HEK293T (cell line): ENCODE measurements at regions not wholly inside any gene's neighbourhood (a gene's known extent, or its start where the extent isn't known, plus 50 kb on each side); places are given as distances from the start of the nearest gene placed in this dataset.

Experiments
- CTCF ChIA-PET: fragments of 350-600 bp; formaldehyde crosslinking; extraction: SDS; loops from one replicate; lab custom pipeline; 2021; ENCODE audit warnings: antibody characterized with exemption, inconsistent platforms; lab: Yijun Ruan, JAX
- POLR2A ChIA-PET: fragments of 350-600 bp; formaldehyde crosslinking; extraction: SDS; loops from one replicate; lab custom pipeline; 2020; ENCODE audit warnings: antibody characterized with exemption, inconsistent platforms; lab: Yijun Ruan, JAX
- DNase-seq: peaks from one replicate; pipeline ENCODE4 v3.0.0; 2012; ENCODE audit warnings: mixed read lengths; ENCODE audit errors: extremely low spot score
- ARNT ChIP-seq: fragments of 450-650 bp; IDR thresholded peaks from 2 replicates; pipeline ENCODE4 v1.6.1; 2017; ENCODE audit warnings: mild to moderate bottlenecking
- BHLHE40 ChIP-seq: fragments of 450-650 bp; IDR thresholded peaks from 2 replicates; pipeline ENCODE4 v1.6.1; 2016; ENCODE audit warnings: mild to moderate bottlenecking, moderate library complexity, borderline replicate concordance
- CTBP1 ChIP-seq: fragments of 450-650 bp; IDR thresholded peaks from 2 replicates; pipeline ENCODE4 v1.6.1; 2016; ENCODE audit warnings: borderline replicate concordance
- ELF4 ChIP-seq: fragments of 450-650 bp; IDR thresholded peaks from 2 replicates; pipeline ENCODE4 v1.6.1; 2017; ENCODE audit warnings: antibody characterized with exemption
- FOXA1 ChIP-seq: fragments of 450-650 bp; IDR thresholded peaks from 2 replicates; pipeline ENCODE4 v1.6.1; 2016; ENCODE audit warnings: mild to moderate bottlenecking
- FOXK2 ChIP-seq: fragments of 450-650 bp; IDR thresholded peaks from 2 replicates; pipeline ENCODE4 v1.6.1; 2016; ENCODE audit warnings: mild to moderate bottlenecking
- FOXM1 ChIP-seq: fragments of 450-650 bp; IDR thresholded peaks from 2 replicates; pipeline ENCODE4 v1.6.1; 2017; ENCODE audit warnings: mild to moderate bottlenecking, borderline replicate concordance
- HDGF ChIP-seq: fragments of 450-650 bp; IDR thresholded peaks from 2 replicates; pipeline ENCODE4 v1.6.1; 2017; ENCODE audit warnings: antibody characterized with exemption, borderline replicate concordance
- L3MBTL2 ChIP-seq: fragments of 450-650 bp; conservative IDR thresholded peaks from 2 replicates; pipeline ENCODE4 v1.6.1; 2016; ENCODE audit warnings: mild to moderate bottlenecking
- LEF1 ChIP-seq: fragments of 450-650 bp; IDR thresholded peaks from 2 replicates; pipeline ENCODE4 v1.6.1; 2017; ENCODE audit warnings: mild to moderate bottlenecking, borderline replicate concordance
- NFRKB ChIP-seq: fragments of 450-650 bp; IDR thresholded peaks from 2 replicates; pipeline ENCODE4 v1.6.1; 2016; ENCODE audit warnings: mild to moderate bottlenecking, moderate library complexity
- PKNOX1 ChIP-seq: fragments of 450-650 bp; IDR thresholded peaks from 2 replicates; pipeline ENCODE4 v1.6.1; 2016
- SP1 ChIP-seq: fragments of 450-650 bp; IDR thresholded peaks from 2 replicates; pipeline ENCODE4 v1.6.1; 2017
- SUZ12 ChIP-seq: fragments of 450-650 bp; IDR thresholded peaks from 2 replicates; pipeline ENCODE4 v1.6.1; 2016; ENCODE audit warnings: mild to moderate bottlenecking
- TARDBP ChIP-seq: fragments of 450-650 bp; IDR thresholded peaks from 2 replicates; pipeline ENCODE4 v1.6.1; 2016
- ZNF384 ChIP-seq: fragments of 450-650 bp; IDR thresholded peaks from 2 replicates; pipeline ENCODE4 v1.6.1; 2016

- TF ChIP-seq L3MBTL2 (no peak), TARDBP (no peak), FOXA1 (no peak), NFRKB (no peak), FOXM1 (no peak), FOXK2 (no peak), CTBP1 (no peak), PKNOX1 (no peak), ELF4 (no peak), BHLHE40 (no peak), HDGF (no peak), ARNT (no peak), LEF1 (no peak), SP1 (no peak), SUZ12 (no peak), ZNF384 (no peak)
- DNase-seq, result no peak
- POLR2A ChIA-PET, result no interaction called here
- CTCF ChIA-PET, result no interaction called here
These were observed 642.9 kb downstream of the STPG2 start for GRCh38 chr4:97500423-97500822.

GRCh38 chr4:97504713-97505112 is 638.6 kb downstream of the STPG2 start:
- no peak for DNase-seq
- ChIA-PET CTCF (no interaction called here), POLR2A (no interaction called here)
- TF ChIP-seq L3MBTL2 (no peak), HDGF (no peak), TARDBP (no peak), FOXA1 (no peak), SUZ12 (no peak), CTBP1 (no peak), PKNOX1 (no peak), LEF1 (no peak), FOXM1 (no peak)

- no peak for DNase-seq
- no peak for TF ChIP-seq PKNOX1
- TF ChIP-seq HDGF, result no peak
- TF ChIP-seq ARNT, result no peak
- no peak for TF ChIP-seq SP1
- TF ChIP-seq TARDBP, result no peak
- TF ChIP-seq LEF1, result no peak
- TF ChIP-seq FOXM1, result no peak
- no peak for TF ChIP-seq ELF4
- TF ChIP-seq ZNF384, result no peak
- TF ChIP-seq L3MBTL2, result no peak
- no peak for TF ChIP-seq BHLHE40
- TF ChIP-seq NFRKB, result no peak
- CTCF ChIA-PET, result no interaction called here
- POLR2A ChIA-PET, result no interaction called here
These were observed 635.6 kb downstream of the STPG2 start for GRCh38 chr4:97507587-97508245.
